ENCODE measurements at regions not wholly inside any gene's neighbourhood (a gene's known extent, or its start where the extent isn't known, plus 50 kb on each side); places are given as distances from the start of the nearest gene placed in this dataset.
"Not testable (repeated sequence)": the region's sequence is repeated elsewhere in the genome, so short reads cannot be mapped to it uniquely, and the experiment has no call there.

GRCh38 chr16:85533593-85533992 is 79.5 kb upstream of the GSE1 start:
- DNase-seq (ENCODE audit: low spot score); FAIRE-seq: not testable (repeated sequence)

- no peak for FAIRE-seq
Measured at GRCh38 chr16:85534536-85535351, 78.4 kb upstream of the GSE1 start.

GRCh38 chr16:85535352-85536072 is 77.6 kb upstream of the GSE1 start:
- FAIRE-seq (no peak), DNase-seq (ENCODE audit: low spot score) (no peak)

More at GRCh38 chr16:85534536-85535351, 78.4 kb upstream of the GSE1 start:
- DNase-seq (ENCODE audit: low spot score): no peak

GRCh38 chr16:85536073-85536410 is 77.1 kb upstream of the GSE1 start:
- no peak for FAIRE-seq
- no peak for DNase-seq (ENCODE audit: low spot score)

GRCh38 chr16:85536411-85537330 is 76.5 kb upstream of the GSE1 start:
- FAIRE-seq: no peak
- DNase-seq (ENCODE audit: low spot score): no peak

- FAIRE-seq (no peak), DNase-seq (ENCODE audit: low spot score) (no peak)
Measured at GRCh38 chr16:85537331-85537788, 75.8 kb upstream of the GSE1 start.

GRCh38 chr16:85537795-85538401 is 75.2 kb upstream of the GSE1 start:
- DNase-seq (ENCODE audit: low spot score) (no peak), FAIRE-seq (no peak)

GRCh38 chr16:85539084-85539483 is 74.0 kb upstream of the GSE1 start:
- DNase-seq (ENCODE audit: low spot score): no peak
- no peak for FAIRE-seq

GRCh38 chr16:85539629-85540291 is 73.4 kb upstream of the GSE1 start:
- FAIRE-seq (no peak), DNase-seq (ENCODE audit: low spot score) (no peak)

- DNase-seq (ENCODE audit: low spot score) (no peak), FAIRE-seq (no peak)
Measured at GRCh38 chr16:85541181-85541580, 71.9 kb upstream of the GSE1 start.

GRCh38 chr16:85541619-85541979 is 71.5 kb upstream of the GSE1 start:
- no peak for FAIRE-seq
- DNase-seq (ENCODE audit: low spot score): no peak

- no peak for DNase-seq (ENCODE audit: low spot score)
- FAIRE-seq: no peak
Measured at GRCh38 chr16:85541980-85542900, 70.9 kb upstream of the GSE1 start.

- no peak for FAIRE-seq
- DNase-seq (ENCODE audit: low spot score): no peak
Measured at GRCh38 chr16:85543536-85543935, 69.6 kb upstream of the GSE1 start.

- FAIRE-seq: no peak
- DNase-seq (ENCODE audit: low spot score): no peak
Measured at GRCh38 chr16:85544016-85544415, 69.1 kb upstream of the GSE1 start.

GRCh38 chr16:85544668-85545067 is 68.5 kb upstream of the GSE1 start:
- FAIRE-seq: no peak
- DNase-seq (ENCODE audit: low spot score): no peak

GRCh38 chr16:85545227-85545818 is 67.8 kb upstream of the GSE1 start:
- FAIRE-seq (no peak), DNase-seq (ENCODE audit: low spot score) (no peak)

- no peak for FAIRE-seq
- no peak for DNase-seq (ENCODE audit: low spot score)
Measured at GRCh38 chr16:85546585-85547447, 66.3 kb upstream of the GSE1 start.

- no peak for FAIRE-seq
- DNase-seq (ENCODE audit: low spot score): no peak
Measured at GRCh38 chr16:85548375-85548774, 64.7 kb upstream of the GSE1 start.

Data from RCC 7860 (cell line).